SU-DHL-6 (cell line): ENCODE measurements at regions not wholly inside any gene's neighbourhood (a gene's known extent, or its start where the extent isn't known, plus 50 kb on each side); places are given as distances from the start of the nearest gene placed in this dataset.
"Not testable (repeated sequence)": the region's sequence is repeated elsewhere in the genome, so short reads cannot be mapped to it uniquely, and the experiment has no call there.

ENCODE experiments used
- EZH2phosphoT487 ChIP-seq: fragments of 200-600 bp; sonication (generic), shearing (Covaris generic); conservative IDR thresholded peaks from 2 replicates; pipeline ENCODE4 v1.6.1; 2018; ENCODE audit warnings: mild to moderate bottlenecking, antibody characterized with exemption, low read length, moderate library complexity, mixed read lengths
- TF ChIP-seq, protein P1 (sequence below): fragments of 200-600 bp; sonication (generic); IDR thresholded peaks from one replicate; pipeline ENCODE4 v1.5.1; 2017; ENCODE audit warnings: antibody characterized with exemption, mild to moderate bottlenecking, low read length, moderate library complexity; ENCODE audit not compliant: insufficient read depth, poor library complexity, severe bottlenecking

DNA sequence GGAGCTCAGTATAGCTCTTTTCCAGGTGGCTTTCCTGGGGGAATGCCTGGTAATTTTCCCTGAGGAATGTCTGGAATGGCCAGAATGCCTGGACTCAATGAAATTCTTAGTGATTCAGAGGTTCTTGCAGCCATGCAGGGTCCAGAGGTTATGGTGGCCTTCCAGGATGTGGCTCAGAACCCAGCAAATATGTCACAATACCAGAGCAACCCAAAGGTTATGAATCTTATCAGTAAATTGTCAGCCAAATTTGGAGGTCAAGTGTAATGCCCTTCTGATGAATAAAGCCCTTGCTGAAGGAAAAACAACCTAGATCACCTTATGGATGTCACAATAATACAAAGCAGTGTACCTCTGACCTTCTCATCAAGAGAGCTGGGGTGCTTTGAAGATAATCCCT is 100.3 kb downstream of the TMEM167A start:
- not testable (repeated sequence) for TF ChIP-seq EZH2phosphoT487
- TF ChIP-seq, protein P1, sequence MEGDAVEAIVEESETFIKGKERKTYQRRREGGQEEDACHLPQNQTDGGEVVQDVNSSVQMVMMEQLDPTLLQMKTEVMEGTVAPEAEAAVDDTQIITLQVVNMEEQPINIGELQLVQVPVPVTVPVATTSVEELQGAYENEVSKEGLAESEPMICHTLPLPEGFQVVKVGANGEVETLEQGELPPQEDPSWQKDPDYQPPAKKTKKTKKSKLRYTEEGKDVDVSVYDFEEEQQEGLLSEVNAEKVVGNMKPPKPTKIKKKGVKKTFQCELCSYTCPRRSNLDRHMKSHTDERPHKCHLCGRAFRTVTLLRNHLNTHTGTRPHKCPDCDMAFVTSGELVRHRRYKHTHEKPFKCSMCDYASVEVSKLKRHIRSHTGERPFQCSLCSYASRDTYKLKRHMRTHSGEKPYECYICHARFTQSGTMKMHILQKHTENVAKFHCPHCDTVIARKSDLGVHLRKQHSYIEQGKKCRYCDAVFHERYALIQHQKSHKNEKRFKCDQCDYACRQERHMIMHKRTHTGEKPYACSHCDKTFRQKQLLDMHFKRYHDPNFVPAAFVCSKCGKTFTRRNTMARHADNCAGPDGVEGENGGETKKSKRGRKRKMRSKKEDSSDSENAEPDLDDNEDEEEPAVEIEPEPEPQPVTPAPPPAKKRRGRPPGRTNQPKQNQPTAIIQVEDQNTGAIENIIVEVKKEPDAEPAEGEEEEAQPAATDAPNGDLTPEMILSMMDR = not testable (repeated sequence)
